GM12878 (cell line): ENCODE measurements at regions not wholly inside any gene's neighbourhood (a gene's known extent, or its start where the extent isn't known, plus 50 kb on each side); places are given as distances from the start of the nearest gene placed in this dataset.

Experiments
- ATAC-seq: fragments of 200-7000 bp; cut with Tn5 transposase; 3 replicates; pipeline ENCODE4 v1.9.1; 2020; ENCODE audit warnings: mild to moderate bottlenecking, moderate library complexity
- BruUV-seq: library from RNA; stranded (reverse); fragments of 400-500 nt; replicated peaks from 2 replicates; lab custom pipeline; 2021; lab: Mats Ljungman, UMichigan
- CTCF ChIA-PET: fragments of 300-600 bp; sonication (Branson Sonifier 250); formaldehyde crosslinking; extraction: SDS; loops from one replicate; lab custom pipeline; 2021; ENCODE audit warnings: inconsistent platforms; lab: Yijun Ruan, JAX
- POLR2A ChIA-PET: fragments of 350-600 bp; formaldehyde crosslinking; extraction: SDS; loops from one replicate; lab custom pipeline; 2021; ENCODE audit warnings: inconsistent platforms; lab: Charles Lee
- RAD21 ChIA-PET: fragments of 300-600 bp; sonication (Branson Sonifier 250); formaldehyde crosslinking; loops from one replicate; lab custom pipeline; 2023; ENCODE audit warnings: antibody characterized with exemption; ENCODE audit not compliant: unreplicated experiment; lab: Charles Lee
- SMC1A ChIA-PET: fragments of 300-600 bp; sonication (Branson Sonifier 250); formaldehyde crosslinking; loops from one replicate; lab custom pipeline; 2023; ENCODE audit not compliant: unreplicated experiment, uncharacterized antibody; lab: Charles Lee
- DNase-seq: peaks from one replicate; pipeline ENCODE4 v3.0.0-alpha.2; 2011; ENCODE audit warnings: low read depth, low spot score
- FAIRE-seq: peaks from 3 replicates; lab custom pipeline; 2011; peaks lifted over from hg19 to GRCh38; lab: Jason Lieb, UNC
- H2AFZ ChIP-seq: 2 replicates; pipeline ENCODE4 v1.6.0; 2011; ENCODE audit warnings: low read depth, low read length, control low read depth; ENCODE audit not compliant: control insufficient read depth
- H3K27ac ChIP-seq: 2 replicates; pipeline ENCODE4 v1.5.1; 2011; ENCODE audit warnings: control low read depth; ENCODE audit not compliant: control insufficient read depth, insufficient read depth
- H3K27me3 ChIP-seq, 2 experiments: replicated peaks in 1 of 2; 2 replicates each; pipeline versions ENCODE4 v1.6.0 to v1.6.1; 2011; ENCODE audit warnings: low read length in 1 of 2; ENCODE audit not compliant: control insufficient read depth in 2 of 2, insufficient read depth in 2 of 2
- H3K36me3 ChIP-seq, 2 experiments: 2 replicates each; pipeline ENCODE4 v1.5.1; 2011; ENCODE audit warnings: low read length in 1 of 2; ENCODE audit not compliant: control insufficient read depth in 2 of 2, insufficient read depth in 2 of 2
- H3K4me1 ChIP-seq: 2 replicates; pipeline ENCODE4 v1.6.1; 2011; ENCODE audit warnings: mild to moderate bottlenecking, low read length, moderate library complexity, mixed read lengths; ENCODE audit not compliant: control insufficient read depth, insufficient read depth
- H3K4me2 ChIP-seq: 2 replicates; pipeline ENCODE4 v1.6.0; 2011; ENCODE audit warnings: control low read depth; ENCODE audit not compliant: control insufficient read depth, insufficient read depth
- H3K4me3 ChIP-seq: fragments of 200-600 bp; sonication (generic); 2 replicates; pipeline ENCODE4 v1.5.1; 2016
- H3K79me2 ChIP-seq: 2 replicates; pipeline ENCODE4 v1.6.0; 2011; ENCODE audit warnings: low read length; ENCODE audit not compliant: control insufficient read depth, insufficient read depth
- H3K9ac ChIP-seq: 2 replicates; pipeline ENCODE4 v1.8.0; 2011; ENCODE audit warnings: low read length, control low read depth, mixed read lengths; ENCODE audit not compliant: control insufficient read depth, insufficient read depth
- H3K9me3 ChIP-seq: replicated peaks from 3 replicates; pipeline ENCODE4 v1.5.1; 2011; ENCODE audit warnings: mild to moderate bottlenecking, low read length; ENCODE audit not compliant: control insufficient read depth, insufficient read depth
- H4K20me1 ChIP-seq: 2 replicates; pipeline ENCODE4 v1.6.0; 2011; ENCODE audit not compliant: control insufficient read depth, insufficient read depth
- BCLAF1 ChIP-seq: fragments of 450-650 bp; IDR thresholded peaks from 2 replicates; pipeline ENCODE4 v1.6.1; 2017; ENCODE audit warnings: antibody characterized with exemption, mild to moderate bottlenecking, moderate library complexity
- NR2C2 ChIP-seq: IDR thresholded peaks from 2 replicates; pipeline ENCODE4 v1.6.1; 2011; ENCODE audit warnings: borderline replicate concordance, low read depth; ENCODE audit not compliant: control insufficient read depth, insufficient read length
- in situ Hi-C: fragments of 300-500 bp; cut with MboI; formaldehyde crosslinking; loops from 9 replicates; pipeline ENCODE4 v1.14.3; 2018; ENCODE audit warnings: mixed read lengths
- intact Hi-C: fragments of 100-400 bp; cut with micrococcal nuclease; formaldehyde crosslinking; loops from one replicate; pipeline ENCODE4 v1.14.2; 2022; ENCODE audit not compliant: unreplicated experiment
- TF ChIP-seq, protein P1 (sequence below): IDR thresholded peaks from 2 replicates; pipeline ENCODE4 v1.6.1; 2011; ENCODE audit warnings: mild to moderate bottlenecking, low read depth, low read length, moderate library complexity; ENCODE audit not compliant: insufficient replicate concordance
- TF ChIP-seq, protein P2 (sequence below): fragments of 450-650 bp; IDR thresholded peaks from 2 replicates; pipeline ENCODE4 v1.6.1; 2017; ENCODE audit warnings: mild to moderate bottlenecking

- no peaks in the 10 kb centered on the region for H3K9me3 ChIP-seq
- ChIA-PET RAD21 (no interaction called here), SMC1A (no interaction called here)
- no peaks in the 10 kb centered on the region for H3K36me3 ChIP-seq
- intact Hi-C loops: no loop called here
- ATAC-seq: no peak
- TF ChIP-seq, protein P1, sequence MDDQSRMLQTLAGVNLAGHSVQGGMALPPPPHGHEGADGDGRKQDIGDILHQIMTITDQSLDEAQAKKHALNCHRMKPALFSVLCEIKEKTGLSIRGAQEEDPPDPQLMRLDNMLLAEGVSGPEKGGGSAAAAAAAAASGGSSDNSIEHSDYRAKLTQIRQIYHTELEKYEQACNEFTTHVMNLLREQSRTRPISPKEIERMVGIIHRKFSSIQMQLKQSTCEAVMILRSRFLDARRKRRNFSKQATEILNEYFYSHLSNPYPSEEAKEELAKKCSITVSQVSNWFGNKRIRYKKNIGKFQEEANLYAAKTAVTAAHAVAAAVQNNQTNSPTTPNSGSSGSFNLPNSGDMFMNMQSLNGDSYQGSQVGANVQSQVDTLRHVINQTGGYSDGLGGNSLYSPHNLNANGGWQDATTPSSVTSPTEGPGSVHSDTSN: no peak
- TF ChIP-seq BCLAF1 (no peak), NR2C2 (no peak)
- TF ChIP-seq, protein P2, sequence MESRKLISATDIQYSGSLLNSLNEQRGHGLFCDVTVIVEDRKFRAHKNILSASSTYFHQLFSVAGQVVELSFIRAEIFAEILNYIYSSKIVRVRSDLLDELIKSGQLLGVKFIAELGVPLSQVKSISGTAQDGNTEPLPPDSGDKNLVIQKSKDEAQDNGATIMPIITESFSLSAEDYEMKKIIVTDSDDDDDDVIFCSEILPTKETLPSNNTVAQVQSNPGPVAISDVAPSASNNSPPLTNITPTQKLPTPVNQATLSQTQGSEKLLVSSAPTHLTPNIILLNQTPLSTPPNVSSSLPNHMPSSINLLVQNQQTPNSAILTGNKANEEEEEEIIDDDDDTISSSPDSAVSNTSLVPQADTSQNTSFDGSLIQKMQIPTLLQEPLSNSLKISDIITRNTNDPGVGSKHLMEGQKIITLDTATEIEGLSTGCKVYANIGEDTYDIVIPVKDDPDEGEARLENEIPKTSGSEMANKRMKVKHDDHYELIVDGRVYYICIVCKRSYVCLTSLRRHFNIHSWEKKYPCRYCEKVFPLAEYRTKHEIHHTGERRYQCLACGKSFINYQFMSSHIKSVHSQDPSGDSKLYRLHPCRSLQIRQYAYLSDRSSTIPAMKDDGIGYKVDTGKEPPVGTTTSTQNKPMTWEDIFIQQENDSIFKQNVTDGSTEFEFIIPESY: no peak
- TF ChIP-seq, all 136 proteins: peak for 0
- Histone ChIP-seq H3K4me3 (no peak overlapping the region), H3K79me2 (no peaks in the 10 kb centered on the region), H3K4me1 (no peaks in the 10 kb centered on the region), H3K9ac (no peak overlapping the region), H3K4me2 (no peak overlapping the region), H2AFZ (no peak overlapping the region), H3K27ac (no peak overlapping the region), H4K20me1 (no peaks in the 10 kb centered on the region), H3K27me3 (no peaks in the 10 kb centered on the region)
- ChIA-PET POLR2A (no interaction called here), CTCF (no interaction called here)
- no peak for DNase-seq
- BruUV-seq: no TSS peak
- in situ Hi-C loops: no loop called here
- no peak for FAIRE-seq
Measured at GRCh38 chr3:145248928-145249327, 912.1 kb downstream of the PLOD2 start.
